HG02973 (cell line): ENCODE measurements at regions not wholly inside any gene's neighbourhood (a gene's known extent, or its start where the extent isn't known, plus 50 kb on each side); places are given as distances from the start of the nearest gene placed in this dataset.

Source experiments
- ATAC-seq: cut with Tn5 transposase; IDR thresholded peaks from one replicate; pipeline ENCODE4 v1.9.1; 2021; ENCODE audit warnings: moderate library complexity; ENCODE audit not compliant: unreplicated experiment

DNA sequence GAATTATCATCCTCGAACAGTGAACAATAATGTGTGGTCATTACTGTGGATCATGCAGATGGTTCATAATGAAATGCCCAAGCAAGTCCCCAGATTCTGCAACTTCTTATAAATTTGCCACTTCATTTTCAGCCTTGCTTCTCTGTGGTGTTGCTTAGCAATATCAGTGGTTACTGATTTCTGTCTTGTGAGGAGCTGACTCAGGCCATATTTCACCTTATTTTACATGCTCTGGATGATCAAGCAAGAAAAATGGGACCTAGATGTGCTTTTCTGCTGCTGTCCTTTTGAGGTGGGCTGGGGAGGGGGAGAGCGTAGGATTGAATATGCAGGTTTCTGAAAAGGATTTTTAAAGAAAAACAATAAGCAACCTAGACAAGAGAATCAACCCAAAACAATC lies 188.3 kb downstream of the SLC24A2 start:
- no peak for ATAC-seq

DNA sequence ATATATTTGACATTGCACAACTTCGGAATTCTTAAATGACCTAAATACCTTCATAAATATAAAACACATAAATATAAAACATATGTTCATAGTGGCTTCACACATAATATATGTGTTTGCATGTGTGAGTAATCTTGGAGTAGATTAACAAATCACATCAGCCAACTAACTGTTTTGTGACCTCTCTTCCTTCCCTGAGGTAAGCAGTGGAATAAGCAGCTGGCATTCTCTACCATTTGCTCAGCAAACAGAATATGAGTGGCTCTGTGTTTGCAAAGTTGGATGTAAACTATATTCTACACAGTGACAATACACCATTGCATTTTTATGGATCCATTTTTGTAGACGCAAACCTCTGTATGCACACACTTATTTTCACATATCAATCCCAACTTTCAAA lies 189.9 kb downstream of the ACER2 start:
- no peak for ATAC-seq

DNA sequence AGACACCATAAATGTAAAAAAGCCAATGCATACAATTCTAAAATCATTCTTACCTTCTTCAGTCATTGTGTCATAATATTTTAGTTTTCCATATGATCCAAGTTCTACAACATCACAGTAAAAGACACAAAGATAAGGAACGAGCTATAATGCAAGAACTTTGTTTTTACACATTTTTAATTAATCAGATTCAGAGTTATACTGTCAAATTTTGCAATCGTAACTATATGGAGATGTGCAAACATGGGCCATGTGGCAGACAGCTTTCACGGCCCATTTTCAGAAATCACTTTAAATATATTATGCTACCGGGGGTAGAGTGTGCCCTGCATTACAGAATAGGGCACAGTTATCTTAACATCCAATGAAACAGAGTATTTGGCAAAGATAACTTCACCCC lies 188.4 kb downstream of the ACER2 start:
- no peak for ATAC-seq

DNA sequence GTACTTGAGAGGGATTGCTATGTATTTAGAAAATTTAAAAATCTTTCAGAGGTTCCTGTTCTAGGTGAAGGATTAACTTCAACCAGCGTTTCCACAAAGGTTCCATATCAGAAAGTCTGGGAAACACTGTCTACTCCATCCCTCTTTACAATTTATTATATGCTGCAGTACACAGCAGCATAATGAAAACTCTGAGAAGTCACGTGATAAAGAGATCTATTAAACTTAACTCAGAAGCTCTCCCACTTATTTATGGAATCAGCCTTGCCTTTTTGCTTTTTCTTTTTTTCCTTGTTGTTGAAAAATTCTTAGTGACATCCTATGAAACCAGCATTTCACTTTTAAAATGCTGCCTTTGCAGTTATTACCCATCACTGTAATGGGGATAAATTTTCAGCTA lies 186.2 kb downstream of the ACER2 start:
- no peak for ATAC-seq

DNA sequence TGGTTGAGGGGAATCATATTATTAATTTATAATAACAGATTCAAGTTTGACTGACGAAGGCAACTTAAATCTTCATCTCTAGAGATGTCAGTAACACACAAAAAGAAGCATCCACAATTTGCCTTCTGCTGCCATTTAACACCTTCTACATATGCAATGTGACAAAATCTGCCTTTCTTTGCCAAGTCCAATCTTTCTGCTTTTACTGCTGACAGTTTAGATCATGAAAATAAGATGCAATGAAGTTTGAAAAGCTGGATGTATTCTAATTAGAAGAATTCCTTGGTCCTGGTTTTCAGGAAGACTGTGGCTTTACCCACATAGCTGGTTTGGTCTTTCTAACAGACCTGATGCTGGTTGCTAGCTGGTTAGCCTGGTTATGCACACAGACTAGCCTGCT lies 178.9 kb downstream of the ACER2 start:
- ATAC-seq: no peak

DNA sequence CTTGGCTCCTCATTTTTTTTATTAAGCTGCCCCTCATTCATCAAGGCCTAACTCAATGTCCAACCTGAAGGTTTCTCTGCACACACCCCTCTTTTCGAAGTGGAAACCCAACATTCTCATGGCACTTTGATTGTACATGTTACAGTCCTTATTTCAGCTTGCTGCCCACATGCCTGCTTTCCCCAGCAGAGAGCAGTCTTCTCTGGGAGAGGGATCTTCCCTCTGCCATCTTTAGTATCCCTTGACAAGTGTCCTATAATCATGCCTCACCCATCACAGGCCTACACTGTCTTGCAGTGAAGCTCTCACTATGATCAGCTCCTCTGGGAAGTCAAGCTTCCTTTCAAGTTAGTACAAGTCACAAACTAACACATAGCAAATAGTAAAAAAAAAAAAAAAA lies 175.1 kb downstream of the ACER2 start:
- no peak for ATAC-seq

DNA sequence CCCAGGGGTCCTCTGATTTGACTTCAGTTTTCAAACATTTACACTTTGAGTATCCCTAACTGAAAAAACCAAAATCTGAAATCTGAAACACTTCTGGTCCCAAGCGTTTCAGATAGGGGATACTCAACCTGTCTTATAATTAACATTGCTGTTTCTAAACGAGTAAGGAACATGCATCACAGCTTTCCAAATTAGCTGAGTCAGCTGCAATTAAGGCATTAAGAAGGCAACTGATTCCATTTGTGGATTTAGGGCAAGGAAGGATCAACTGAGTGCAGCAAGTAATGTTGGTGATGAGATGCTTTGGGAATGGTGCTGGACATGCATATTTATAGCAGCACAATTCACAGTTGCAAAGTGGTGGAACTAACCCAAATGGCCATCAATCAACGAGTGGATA lies 168.6 kb downstream of the ACER2 start:
- no peak for ATAC-seq

DNA sequence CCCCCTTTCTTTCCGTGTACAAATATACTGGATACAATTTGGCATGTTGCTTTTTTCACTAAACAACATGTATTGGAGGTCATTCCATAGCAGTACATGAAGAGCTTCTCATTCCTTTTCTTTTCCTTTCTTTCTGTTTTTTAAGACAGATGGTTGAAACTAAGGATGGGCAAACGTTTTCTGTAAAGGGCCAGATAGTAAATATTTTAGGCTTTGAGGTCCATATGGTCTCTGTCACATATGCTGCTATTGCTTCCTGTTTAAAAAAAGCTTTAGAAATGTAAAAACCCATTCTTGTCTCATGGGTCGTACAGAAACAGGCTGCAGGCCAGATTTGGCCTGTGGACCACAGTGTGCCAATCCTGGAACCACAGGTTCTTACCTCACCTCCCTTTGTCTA lies 160.1 kb downstream of the ACER2 start:
- ATAC-seq: no peak

DNA sequence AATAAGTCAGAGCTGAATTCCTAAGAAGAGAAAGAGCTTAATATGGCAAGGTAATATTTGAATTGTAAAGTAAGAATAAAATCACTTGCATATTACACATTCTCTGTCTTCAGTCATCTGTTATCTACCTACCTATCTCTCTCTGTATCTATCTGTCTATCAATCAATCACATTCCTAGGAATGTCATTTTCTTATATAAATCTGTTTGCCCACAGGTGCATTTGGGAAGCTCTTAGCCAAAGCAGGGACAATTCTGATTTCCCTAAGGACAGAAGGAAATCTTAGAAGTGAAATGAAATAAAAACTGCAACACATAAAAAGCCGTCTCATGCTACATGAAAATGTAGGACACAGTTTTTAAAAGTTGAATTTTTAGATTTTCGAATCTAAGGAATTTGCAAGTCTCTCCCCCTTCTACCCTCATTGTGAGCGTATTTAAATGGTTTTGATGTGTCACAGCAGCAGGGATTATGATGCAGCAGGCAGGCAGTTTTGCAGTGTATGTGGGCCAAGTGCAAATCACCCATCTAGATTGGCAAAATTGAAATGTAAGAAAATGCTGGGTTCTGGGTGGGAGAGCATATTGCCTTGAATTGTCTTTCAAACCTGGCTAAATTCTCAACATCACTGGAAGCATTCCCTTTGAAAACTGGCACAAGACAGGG lies 155.7 kb downstream of the ACER2 start:
- no peak for ATAC-seq

DNA sequence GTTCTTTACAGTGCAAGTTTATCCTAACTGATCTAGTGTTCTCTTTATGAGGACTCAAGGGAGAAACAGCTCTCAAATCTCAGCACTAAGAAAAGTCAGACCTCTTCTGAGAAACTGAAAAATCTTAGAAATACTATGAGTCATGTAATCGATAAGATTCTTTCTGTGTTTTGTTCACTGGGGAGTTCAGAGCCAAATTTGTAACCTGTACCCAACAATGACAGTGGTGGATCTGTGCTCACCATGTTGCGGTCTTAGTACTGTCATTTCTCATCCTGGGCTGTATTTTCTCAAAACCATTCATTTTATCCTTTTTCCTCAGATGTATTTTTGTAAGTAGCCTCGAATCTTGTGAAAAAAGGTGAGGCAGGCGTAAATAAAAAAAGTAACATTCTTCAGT lies 146.4 kb downstream of the ACER2 start:
- no peak for ATAC-seq

DNA sequence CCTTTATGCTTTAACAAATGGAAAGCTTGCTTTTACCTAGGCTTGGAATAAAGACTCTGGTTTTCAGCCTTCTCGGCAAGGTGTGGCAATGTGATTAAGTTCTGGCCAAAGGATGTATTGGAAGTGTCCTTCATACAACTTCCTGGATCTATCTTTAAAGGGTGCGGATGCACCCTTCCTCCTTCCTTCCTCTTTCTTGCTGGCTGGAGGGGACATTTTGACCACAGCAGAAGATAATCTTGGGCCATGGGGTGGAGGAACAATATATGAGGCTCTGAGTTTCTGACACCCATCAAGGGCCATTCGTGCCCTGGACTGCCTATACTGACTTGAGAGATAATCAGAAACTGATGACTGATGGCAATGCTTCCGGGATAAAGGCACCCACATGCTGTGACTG lies 145.7 kb downstream of the ACER2 start:
- no peak for ATAC-seq

DNA sequence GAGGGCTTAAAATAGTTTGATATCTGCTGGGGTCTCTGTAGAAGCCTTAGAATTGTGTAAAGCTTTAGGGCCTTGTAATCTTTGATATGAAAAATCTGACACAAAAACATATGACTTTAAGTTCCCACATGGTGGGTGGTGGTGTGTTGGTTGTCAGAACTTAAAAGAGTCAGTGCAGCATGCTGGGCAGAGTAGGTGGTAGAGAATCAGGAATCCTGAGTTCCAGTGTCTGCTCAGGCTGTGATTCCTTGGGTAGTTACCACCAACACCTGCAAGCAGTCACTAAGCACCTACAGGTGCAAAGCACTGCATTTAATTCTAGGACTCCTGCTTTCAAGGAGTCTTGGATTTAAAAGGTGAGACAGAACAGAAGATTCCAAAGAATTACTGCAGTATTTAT lies 144.6 kb downstream of the ACER2 start:
- no peak for ATAC-seq

DNA sequence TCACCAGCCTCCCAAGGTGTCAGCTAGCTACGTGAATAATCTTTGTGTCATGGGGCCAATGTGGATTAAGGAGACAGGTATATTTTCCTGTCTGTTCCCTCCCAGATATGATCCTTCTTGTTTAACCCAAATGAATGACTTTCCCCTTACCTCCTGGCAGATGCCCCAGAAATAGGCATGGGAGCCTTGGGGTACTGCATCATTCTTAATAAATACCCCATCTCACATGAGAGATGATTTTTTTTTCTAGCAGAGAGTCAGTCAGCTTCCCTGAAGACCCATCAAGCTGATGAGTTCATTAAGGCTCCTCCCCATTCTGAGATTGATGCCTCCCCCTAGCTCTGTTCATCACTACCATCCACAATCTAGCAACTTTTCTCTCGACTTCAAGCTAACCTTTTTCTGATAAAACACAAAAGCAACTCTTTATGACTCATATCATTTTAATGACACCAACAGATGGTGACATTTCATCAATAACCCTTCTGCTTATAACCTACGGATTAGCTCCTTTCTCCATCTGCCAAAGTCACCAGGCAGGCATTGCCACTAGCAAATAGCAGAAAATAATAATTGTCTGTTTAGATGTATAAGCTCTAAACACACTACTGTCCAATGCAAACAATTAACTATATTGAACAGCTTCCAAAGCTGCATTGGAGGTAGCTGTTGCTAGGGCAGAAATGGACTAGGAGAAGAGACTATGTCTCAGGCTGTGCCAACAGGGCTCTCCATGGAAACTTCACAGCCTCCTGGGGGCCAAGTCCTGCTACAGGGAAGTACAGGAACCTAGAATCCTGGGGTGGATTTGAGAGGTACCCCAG lies 143.7 kb downstream of the ACER2 start:
- no peak for ATAC-seq

DNA sequence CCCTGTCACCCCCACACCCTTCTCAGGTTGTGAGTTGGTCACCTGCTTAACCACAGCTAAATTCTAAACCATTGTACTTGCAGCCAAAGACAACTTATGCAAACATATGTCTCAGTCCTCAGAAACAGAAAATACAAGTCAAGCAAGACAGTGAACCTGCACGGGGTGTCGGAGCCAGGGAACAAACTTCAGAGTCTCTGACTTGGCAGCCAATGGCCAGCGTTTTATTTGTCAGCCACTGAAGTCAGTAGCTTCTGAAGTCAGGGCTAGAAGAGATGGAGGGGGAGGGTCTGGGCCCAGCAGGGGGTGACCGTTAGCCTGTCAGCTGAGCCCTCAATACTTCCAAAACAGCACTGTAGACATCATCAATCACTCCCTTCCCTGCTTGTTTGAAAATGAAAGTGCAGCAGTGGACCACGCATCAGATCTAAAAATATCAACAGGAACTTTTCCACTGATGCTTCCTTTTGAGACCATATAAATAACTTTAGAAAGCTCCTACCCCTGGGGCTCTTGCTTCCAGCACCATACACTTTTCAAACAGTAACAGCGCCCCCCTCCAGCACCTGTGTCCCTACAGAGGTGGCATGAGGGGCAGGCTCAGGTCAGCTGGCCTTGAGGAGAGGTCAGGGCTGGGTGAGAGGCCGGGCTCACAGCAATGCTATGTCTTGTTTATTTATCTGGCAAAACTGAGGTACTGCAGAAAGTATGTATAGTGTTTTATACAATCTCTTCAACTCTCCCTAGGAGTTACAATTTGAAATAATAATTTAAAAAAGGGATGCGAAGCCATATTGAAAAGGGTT lies 142.5 kb downstream of the ACER2 start:
- no peak for ATAC-seq

DNA sequence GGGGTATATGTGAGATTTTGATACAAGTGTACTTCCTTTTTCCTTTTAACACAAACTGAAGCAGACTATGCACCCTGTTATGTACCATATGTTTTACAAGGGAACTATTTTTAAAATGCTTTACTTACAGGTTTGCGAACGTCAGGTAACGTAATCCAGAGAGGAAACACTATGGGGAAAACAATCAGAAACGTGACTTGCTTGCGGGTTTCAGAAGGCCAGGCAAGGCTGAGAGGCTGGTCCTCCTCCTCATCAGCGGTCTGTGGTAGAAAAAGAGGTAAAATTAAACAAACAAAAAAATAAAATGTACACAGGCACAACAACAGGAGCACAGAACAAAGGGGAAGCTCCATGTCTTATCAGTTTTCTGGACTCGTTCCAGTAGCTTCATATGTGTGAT lies 141.2 kb downstream of the ACER2 start:
- no peak for ATAC-seq

DNA sequence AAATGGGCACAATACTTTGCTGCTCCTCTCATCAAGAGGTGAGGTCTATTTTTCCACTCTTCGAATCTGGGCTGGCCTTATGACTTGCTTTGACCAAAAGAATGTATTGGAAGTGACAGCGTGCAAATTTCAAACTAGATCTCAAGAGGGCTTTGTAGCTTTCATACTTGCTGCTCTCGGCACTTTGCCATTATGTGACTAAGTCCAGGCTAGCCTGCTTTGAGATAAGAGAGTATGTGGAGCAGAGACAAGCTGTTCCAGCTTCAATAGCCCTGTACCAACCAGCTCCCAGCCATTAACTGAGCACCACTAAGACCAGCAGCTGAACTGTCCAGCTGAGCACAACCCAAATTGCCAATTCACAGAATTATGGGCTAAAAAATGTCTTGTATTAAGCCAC lies 124.6 kb downstream of the ACER2 start:
- no peak for ATAC-seq

DNA sequence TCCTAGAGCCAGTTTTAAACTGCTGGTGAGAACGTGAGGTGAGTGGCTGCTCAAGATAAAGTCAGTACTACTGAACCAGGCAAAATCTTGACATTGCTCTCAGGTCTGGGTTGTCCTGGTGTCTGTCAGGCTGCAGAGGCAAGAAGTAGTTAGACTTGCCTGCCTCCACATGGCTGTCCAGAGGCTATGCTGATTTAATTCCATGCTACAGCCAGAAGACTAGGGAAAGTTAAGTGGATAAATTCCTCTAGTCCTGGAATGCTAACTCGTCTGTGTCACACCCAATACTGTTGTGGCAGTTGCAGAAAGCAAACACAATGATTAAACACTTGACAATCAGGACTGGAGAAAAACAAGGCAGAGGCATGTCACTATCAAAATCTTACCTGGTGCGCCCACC lies 118.9 kb downstream of the ACER2 start:
- ATAC-seq: no peak

DNA sequence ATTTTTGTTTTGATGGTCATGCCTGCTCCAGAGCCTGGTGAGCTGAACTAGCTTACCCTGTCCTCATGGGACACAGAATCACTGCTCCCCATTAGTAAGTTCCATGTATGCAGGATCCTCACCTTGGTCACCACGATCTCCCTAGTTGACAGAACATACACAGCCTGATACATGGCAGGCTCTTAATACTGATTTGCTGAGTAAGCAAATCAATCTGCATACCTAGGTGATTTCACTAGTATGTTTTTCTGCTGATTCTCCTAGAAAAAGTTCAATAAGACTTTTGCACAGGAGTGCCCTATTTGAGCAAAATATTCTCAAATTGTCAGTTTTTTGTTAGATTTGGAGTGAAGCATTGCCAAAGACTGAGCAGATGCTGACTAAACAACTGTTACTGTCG lies 113.7 kb downstream of the ACER2 start:
- no peak for ATAC-seq

DNA sequence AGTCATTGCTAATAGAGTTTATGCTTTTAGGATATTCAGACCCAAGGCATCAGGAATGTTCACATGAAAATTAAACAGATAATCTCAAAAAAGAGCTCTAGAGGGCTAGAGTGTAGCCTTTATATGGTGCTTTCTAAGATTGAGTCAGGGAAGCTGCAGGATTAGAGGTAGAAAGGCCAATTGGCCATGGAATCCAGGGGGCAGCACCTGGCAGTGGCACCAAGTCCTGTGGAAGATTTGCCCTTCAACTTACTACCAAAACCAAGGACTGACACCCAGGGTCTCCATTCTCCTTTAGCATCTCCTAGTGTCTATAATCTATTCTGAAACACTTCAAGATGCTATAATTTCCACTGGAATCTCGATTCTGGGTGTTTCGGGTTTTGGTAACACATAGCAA lies 112.4 kb downstream of the ACER2 start:
- no peak for ATAC-seq

DNA sequence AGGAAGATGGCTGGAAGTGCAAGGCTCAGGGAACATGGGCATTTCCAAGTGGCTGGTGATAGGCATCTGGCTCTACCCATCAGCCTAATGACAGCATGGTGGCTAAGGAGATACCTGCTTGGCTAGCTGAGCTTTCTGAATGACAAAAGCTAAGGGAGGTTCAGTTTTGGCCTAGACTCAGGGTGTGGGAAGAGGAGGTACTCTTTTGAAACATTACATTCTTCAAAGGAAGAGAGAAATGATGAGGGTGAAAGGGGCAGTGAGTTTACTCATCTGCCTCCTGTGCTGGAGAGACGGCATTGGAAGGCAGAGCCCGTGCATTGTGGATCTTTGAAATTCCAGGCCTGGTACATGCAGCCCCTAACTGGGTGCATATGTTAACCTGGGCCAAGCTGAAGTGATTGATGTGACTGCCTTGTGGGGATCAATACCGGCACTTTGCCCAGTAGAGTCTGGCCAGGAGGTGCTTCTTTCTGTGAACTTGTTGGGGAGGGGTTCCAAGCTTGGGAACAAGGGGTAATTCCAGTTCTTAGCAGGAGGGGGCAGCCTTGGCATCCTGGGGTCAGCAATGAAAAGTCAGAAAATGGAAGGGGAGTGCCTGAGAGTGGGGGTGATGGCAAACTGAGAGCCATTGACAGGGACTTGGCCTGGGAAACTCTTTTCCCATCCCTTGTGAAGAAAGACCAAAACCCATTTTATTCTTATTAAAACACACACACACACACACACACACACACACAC lies 108.6 kb downstream of the ACER2 start:
- ATAC-seq: no peak

DNA sequence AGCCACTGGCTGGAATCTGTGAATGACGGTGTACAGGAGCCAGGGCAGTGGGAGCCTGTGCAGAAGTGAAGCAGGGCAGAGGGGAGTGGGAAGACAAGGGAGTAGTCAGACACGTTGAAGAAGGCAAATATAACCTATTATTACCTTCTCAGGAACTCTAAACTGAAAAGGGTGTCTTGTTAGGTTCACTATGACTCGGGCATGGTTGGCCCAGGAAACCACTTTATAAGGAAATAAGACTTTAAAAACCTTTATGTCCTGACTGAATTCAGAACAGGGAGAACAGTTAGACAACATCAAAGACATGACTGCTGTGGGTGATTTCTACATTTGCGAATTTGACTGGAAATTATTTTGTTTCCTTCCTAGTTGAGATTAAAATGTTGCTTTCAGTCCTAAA lies 107.5 kb downstream of the ACER2 start:
- ATAC-seq: no peak
